H1 (cell line): ENCODE measurements at regions not wholly inside any gene's neighbourhood (a gene's known extent, or its start where the extent isn't known, plus 50 kb on each side); places are given as distances from the start of the nearest gene placed in this dataset.

Experiments used
- ATF3 ChIP-seq: IDR thresholded peaks from 2 replicates; pipeline ENCODE4 v1.6.1; 2011; ENCODE audit warnings: low read depth, mild to moderate bottlenecking, low read length; ENCODE audit not compliant: insufficient read depth
- BACH1 ChIP-seq: IDR thresholded peaks from 2 replicates; pipeline ENCODE4 v1.6.1; 2012; ENCODE audit warnings: low read length, improper control_type of control experiment
- BCL11A ChIP-seq, 2 experiments: IDR thresholded peaks; one replicate each; pipeline ENCODE4 v1.6.1; 2011; ENCODE audit warnings: low read depth in 2 of 2, low read length in 2 of 2, mild to moderate bottlenecking in 2 of 2
- CTCF ChIP-seq, 3 experiments: IDR thresholded peaks; 1 replicate in 2 of 3; 2 replicates in 1 of 3; pipeline versions ENCODE4 v1.5.1 to v1.6.1; 2011; ENCODE audit warnings: low read length in 3 of 3, mild to moderate bottlenecking in 3 of 3, inconsistent platforms in 2 of 3, low read depth in 1 of 3, moderate library complexity in 1 of 3; ENCODE audit not compliant: insufficient read depth in 1 of 3; ENCODE audit errors: control extremely low read depth in 1 of 3
- EP300 ChIP-seq, 2 experiments: IDR thresholded peaks; 1 replicate in 1 of 2; 2 replicates in 1 of 2; pipeline ENCODE4 v1.6.1; 2011 to 2012; ENCODE audit warnings: low read depth in 2 of 2, low read length in 2 of 2, mild to moderate bottlenecking in 2 of 2, borderline replicate concordance in 1 of 2, inconsistent platforms in 1 of 2, moderate library complexity in 1 of 2
- GABPA ChIP-seq: IDR thresholded peaks from 2 replicates; pipeline ENCODE4 v1.6.1; 2011; ENCODE audit warnings: mild to moderate bottlenecking, low read length, moderate library complexity, borderline replicate concordance; ENCODE audit not compliant: insufficient read depth
- GTF2F1 ChIP-seq: IDR thresholded peaks from 2 replicates; pipeline ENCODE4 v1.6.1; 2012; ENCODE audit warnings: low read depth, low read length, improper control_type of control experiment, borderline replicate concordance
- HDAC2 ChIP-seq, 2 experiments: fragments of 300-600 bp in 1 of 2; sonication (generic) in 1 of 2; IDR thresholded peaks; 2 replicates each; pipeline ENCODE4 v1.6.1; 2011 to 2012; ENCODE audit warnings: low read depth in 2 of 2, low read length in 2 of 2, mild to moderate bottlenecking in 2 of 2, moderate library complexity in 2 of 2, borderline replicate concordance in 1 of 2, inconsistent platforms in 1 of 2
- JUN ChIP-seq: IDR thresholded peaks from 2 replicates; pipeline ENCODE4 v1.6.1; 2011; ENCODE audit warnings: low read depth, mild to moderate bottlenecking, improper control_type of control experiment, low read length
- NRF1 ChIP-seq: IDR thresholded peaks from 2 replicates; pipeline ENCODE4 v1.6.1; 2011; ENCODE audit warnings: mild to moderate bottlenecking, low read depth, low read length, improper control_type of control experiment
- POLR2A ChIP-seq, 2 experiments: IDR thresholded peaks; 1 replicate in 1 of 2; 2 replicates in 1 of 2; pipeline ENCODE4 v1.6.1; 2011; ENCODE audit warnings: low read depth in 2 of 2, low read length in 2 of 2, mild to moderate bottlenecking in 2 of 2; ENCODE audit errors: control extremely low read depth in 1 of 2
- RNF2 ChIP-seq: fragments of 200-900, 300-1000 bp; sonication (generic); IDR thresholded peaks from 2 replicates; pipeline ENCODE4 v1.7.1; 2016; ENCODE audit warnings: borderline replicate concordance, low read depth, mild to moderate bottlenecking, antibody characterized with exemption, low read length; ENCODE audit not compliant: poor library complexity, severe bottlenecking; ENCODE audit errors: missing control alignments
- RXRA ChIP-seq: IDR thresholded peaks from 2 replicates; pipeline ENCODE4 v1.6.1; 2011; ENCODE audit warnings: low read depth, mild to moderate bottlenecking, low read length, moderate library complexity; ENCODE audit not compliant: insufficient read depth
- ZNF274 ChIP-seq: IDR thresholded peaks from 2 replicates; pipeline ENCODE4 v1.7.0; 2012; ENCODE audit warnings: low read length, borderline replicate concordance; ENCODE audit errors: extremely low read depth

- TF ChIP-seq JUN (no peak), BCL11A (IDR thresholded peaks at IDR 0.05; ENCODE audit: low read depth in 2 of 2, low read length in 2 of 2) (no peak), BACH1 (no peak), CTCF (IDR thresholded peaks at IDR 0.05; ENCODE audit: control extremely low read depth in 1 of 3, insufficient read depth in 1 of 3, low read depth in 1 of 3, low read length in 3 of 3) (no peak), ATF3 (no peak), EP300 (IDR thresholded peaks at IDR 0.05; ENCODE audit: borderline replicate concordance in 1 of 2, low read depth in 2 of 2, low read length in 2 of 2) (no peak), GTF2F1 (no peak), GABPA (no peak), RNF2 (no peak), RXRA (no peak), HDAC2 (IDR thresholded peaks at IDR 0.05; ENCODE audit: borderline replicate concordance in 1 of 2, low read depth in 2 of 2, low read length in 2 of 2) (no peak), POLR2A (IDR thresholded peaks at IDR 0.05; ENCODE audit: control extremely low read depth in 1 of 2, low read depth in 2 of 2, low read length in 2 of 2) (no peak), ZNF274 (no peak), NRF1 (no peak)
Measured at GRCh38 chr16:87035053-87035452, 282.1 kb downstream of the C16orf95 start.
